Liver (tissue), 3 donors: ENCODE measurements at regions not wholly inside any gene's neighbourhood (a gene's known extent, or its start where the extent isn't known, plus 50 kb on each side); places are given as distances from the start of the nearest gene placed in this dataset.

ENCODE experiments used
- CTCF ChIP-seq: fragments of 150-350 bp; IDR thresholded peaks from 2 replicates; pipeline ENCODE4 v1.5.1; 2017; ENCODE audit warnings: improper control_type of control experiment, low read depth, low read length; ENCODE audit not compliant: missing input control
- EGR1 ChIP-seq, 2 donors: IDR thresholded peaks; 2 replicates each; pipeline ENCODE4 v1.6.1; 2016 to 2018; ENCODE audit warnings: antibody characterized with exemption in 2 of 2, low read depth in 2 of 2
- FOXA2 ChIP-seq: IDR thresholded peaks from 2 replicates; pipeline ENCODE4 v1.6.1; 2016; ENCODE audit warnings: antibody characterized with exemption
- HNF4A ChIP-seq, 2 donors: conservative IDR thresholded peaks; 2 replicates each; pipeline ENCODE4 v1.6.1; 2016; ENCODE audit warnings: antibody characterized with exemption in 2 of 2, mild to moderate bottlenecking in 2 of 2
- JUND ChIP-seq, 2 donors: IDR thresholded peaks; 2 replicates each; pipeline ENCODE4 v1.6.1; 2016; ENCODE audit warnings: antibody characterized with exemption in 2 of 2
- RXRA ChIP-seq, 2 donors: IDR thresholded peaks; 2 replicates each; pipeline ENCODE4 v1.6.1; 2017 to 2018; ENCODE audit warnings: antibody characterized with exemption in 2 of 2, mild to moderate bottlenecking in 1 of 2
- TAF1 ChIP-seq: conservative IDR thresholded peaks from 2 replicates; pipeline ENCODE4 v1.6.1; 2016; ENCODE audit warnings: antibody characterized with exemption, mild to moderate bottlenecking
- YY1 ChIP-seq: IDR thresholded peaks from 2 replicates; pipeline ENCODE4 v1.6.1; 2016; ENCODE audit warnings: antibody characterized with exemption, mild to moderate bottlenecking
- donor health status: healthy.
- donor health status: healthy.

GRCh38 chr17:55829995-55830612 is 79.3 kb downstream of the PCTP start:
- TF ChIP-seq CTCF (no peak), FOXA2 (no peak), EGR1 (IDR thresholded peaks at IDR 0.05; ENCODE audit: low read depth in 2 of 2) (no peak), TAF1 (no peak), HNF4A (conservative IDR thresholded peaks at IDR 0.05) (no peak), YY1 (no peak), RXRA (IDR thresholded peaks at IDR 0.05) (no peak), JUND (IDR thresholded peaks at IDR 0.05) (no peak)
